HCT116 (cell line): ENCODE measurements at regions not wholly inside any gene's neighbourhood (a gene's known extent, or its start where the extent isn't known, plus 50 kb on each side); places are given as distances from the start of the nearest gene placed in this dataset.

Experiments used
- ATAC-seq: fragments of 200-7000 bp; cut with Tn5 transposase; 2 replicates; pipeline ENCODE4 v1.9.1; 2020; ENCODE audit warnings: mild to moderate bottlenecking, moderate library complexity
- BruUV-seq: library from RNA; stranded (reverse); fragments of 400-500 nt; replicated peaks from 2 replicates; lab custom pipeline; 2021; lab: Mats Ljungman, UMichigan
- CTCF ChIA-PET: fragments of 300-600 bp; sonication (Branson Sonifier 250); formaldehyde crosslinking; loops from one replicate; lab custom pipeline; 2021; ENCODE audit warnings: antibody characterized with exemption; lab: Charles Lee
- POLR2A ChIA-PET: fragments of 300-600, 350-600 bp; sonication (Branson Sonifier 250); formaldehyde crosslinking; loops from one replicate; lab custom pipeline; 2021; ENCODE audit warnings: antibody characterized with exemption; lab: Charles Lee
- RAD21 ChIA-PET, 2 experiments: fragments of 300-600 bp; sonication (Branson Sonifier 250); formaldehyde crosslinking; loops; one replicate each; lab custom pipeline; 2023; ENCODE audit warnings: low total read pairs in 2 of 2; ENCODE audit not compliant: uncharacterized antibody in 2 of 2, unreplicated experiment in 2 of 2, low non-redundant PET in 1 of 2; lab: Charles Lee
- DNase-seq: peaks from one replicate; pipeline ENCODE4 v3.0.0-alpha.2; 2010; ENCODE audit warnings: low read depth, low spot score
- H2AFZ ChIP-seq: fragments of 200-600 bp; shearing (Covaris generic), sonication (generic); 2 replicates; pipeline ENCODE4 v1.6.1; 2017; ENCODE audit warnings: low read depth, mixed run types, mixed read lengths, antibody characterized with exemption, low read length; ENCODE audit not compliant: poor library complexity, severe bottlenecking
- H3K27ac ChIP-seq: 2 replicates; pipeline ENCODE4 v1.5.1; 2012; ENCODE audit warnings: low read depth, low read length
- H3K27me3 ChIP-seq: fragments of 200-600 bp; sonication (generic); 2 replicates; pipeline ENCODE4 v1.6.1; 2016; ENCODE audit warnings: mixed run types, low read length, mixed read lengths; ENCODE audit not compliant: insufficient read depth
- H3K36me3 ChIP-seq, 2 experiments: fragments of 200-500 bp in 1 of 2; fragments of 200-600 bp in 1 of 2; sonication (Bioruptor generic) in 1 of 2; sonication (generic) in 1 of 2; 2 replicates each; pipeline versions ENCODE4 v1.5.1 to v1.6.1; 2014 to 2016; ENCODE audit warnings: low read length in 2 of 2, inconsistent platforms in 1 of 2, mixed read lengths in 1 of 2, mixed run types in 1 of 2; ENCODE audit not compliant: insufficient read depth in 2 of 2, control insufficient read depth in 1 of 2
- H3K4me1 ChIP-seq, 2 experiments: fragments of 200-600 bp in 1 of 2; sonication (generic) in 1 of 2; 2 replicates each; pipeline versions ENCODE4 v1.5.1 to v1.6.1; 2012 to 2017; ENCODE audit warnings: low read length in 2 of 2, inconsistent platforms in 1 of 2, mild to moderate bottlenecking in 1 of 2, mixed read lengths in 1 of 2, mixed run types in 1 of 2, moderate library complexity in 1 of 2; ENCODE audit not compliant: insufficient read depth in 2 of 2, control insufficient read depth in 1 of 2
- H3K4me2 ChIP-seq: fragments of 200-600 bp; sonication (generic); 2 replicates; pipeline ENCODE4 v1.6.1; 2017; ENCODE audit warnings: mixed run types, low read length, mixed read lengths
- H3K4me3 ChIP-seq, 2 experiments: fragments of 200-600 bp in 1 of 2; sonication (generic) in 1 of 2; replicated peaks in 1 of 2; 2 replicates each; pipeline ENCODE4 v1.5.1; 2011 to 2016; ENCODE audit warnings: low read length in 2 of 2, control low read depth in 1 of 2, low read depth in 1 of 2, mild to moderate bottlenecking in 1 of 2, mixed read lengths in 1 of 2, mixed run types in 1 of 2
- H3K79me2 ChIP-seq: fragments of 200-600 bp; sonication (generic); 2 replicates; pipeline ENCODE4 v1.6.1; 2017; ENCODE audit warnings: mild to moderate bottlenecking, mixed run types, low read length, moderate library complexity, mixed read lengths; ENCODE audit not compliant: insufficient read depth
- H3K9ac ChIP-seq: fragments of 200-600 bp; sonication (generic); 2 replicates; pipeline ENCODE4 v1.6.1; 2016; ENCODE audit warnings: low read length, mixed read lengths
- H3K9me2 ChIP-seq: fragments of 200-600 bp; sonication (generic), shearing (Covaris generic); 2 replicates; pipeline ENCODE4 v1.6.1; 2017; ENCODE audit warnings: mixed run types, mild to moderate bottlenecking, moderate library complexity; ENCODE audit not compliant: insufficient read depth
- H3K9me3 ChIP-seq, 2 experiments: fragments of 200-500 bp in 1 of 2; fragments of 200-600 bp in 1 of 2; sonication (Bioruptor generic) in 1 of 2; sonication (generic) in 1 of 2; 2 replicates each; pipeline ENCODE4 v1.6.1; 2014 to 2017; ENCODE audit warnings: low read length in 2 of 2, mixed read lengths in 2 of 2, inconsistent platforms in 1 of 2, low read depth in 1 of 2, mild to moderate bottlenecking in 1 of 2, mixed run types in 1 of 2, moderate library complexity in 1 of 2; ENCODE audit not compliant: control insufficient read depth in 1 of 2, insufficient read depth in 1 of 2
- H4K20me1 ChIP-seq: fragments of 200-600 bp; sonication (generic), shearing (Covaris generic); 2 replicates; pipeline ENCODE4 v1.6.1; 2017; ENCODE audit warnings: mixed run types, mild to moderate bottlenecking, moderate library complexity; ENCODE audit not compliant: insufficient read depth
- CBX3 ChIP-seq: IDR thresholded peaks from 2 replicates; pipeline ENCODE4 v1.6.1; 2012; ENCODE audit warnings: low read depth
- EGR1 ChIP-seq: IDR thresholded peaks from 2 replicates; pipeline ENCODE4 v1.6.1; 2012; ENCODE audit warnings: low read depth
- ELF1 ChIP-seq: IDR thresholded peaks from 2 replicates; pipeline ENCODE4 v1.6.1; 2012; ENCODE audit warnings: low read depth, borderline replicate concordance
- EZH2 ChIP-seq: fragments of 200-600 bp; sonication (generic); IDR thresholded peaks from 2 replicates; pipeline ENCODE4 v1.6.1; 2017; ENCODE audit warnings: antibody characterized with exemption, mixed run types
- EZH2phosphoT487 ChIP-seq: fragments of 200-600 bp; IDR thresholded peaks from 2 replicates; pipeline ENCODE4 v1.6.1; 2018; ENCODE audit warnings: antibody characterized with exemption, borderline replicate concordance
- FOSL1 ChIP-seq: IDR thresholded peaks from 2 replicates; pipeline ENCODE4 v1.6.1; 2012; ENCODE audit warnings: low read depth
- JUND ChIP-seq: IDR thresholded peaks from 2 replicates; pipeline ENCODE4 v1.6.1; 2012
- POLR2AphosphoS5 ChIP-seq: IDR thresholded peaks from 2 replicates; pipeline ENCODE4 v1.6.1; 2011; ENCODE audit warnings: mild to moderate bottlenecking, low read depth, low read length, moderate library complexity
- RAD21 ChIP-seq: IDR thresholded peaks from 2 replicates; pipeline ENCODE4 v1.6.1; 2012; ENCODE audit warnings: low read depth, mild to moderate bottlenecking
- SIN3A ChIP-seq: IDR thresholded peaks from 2 replicates; pipeline ENCODE4 v1.6.1; 2012; ENCODE audit warnings: low read depth
- SP1 ChIP-seq: IDR thresholded peaks from 2 replicates; pipeline ENCODE4 v1.6.1; 2012; ENCODE audit warnings: low read depth
- TCF7L2 ChIP-seq: IDR thresholded peaks from 2 replicates; pipeline ENCODE4 v1.7.0; 2011; ENCODE audit warnings: borderline replicate concordance, inconsistent platforms; ENCODE audit not compliant: insufficient read depth, insufficient read length; ENCODE audit errors: extremely low read depth
- YY1 ChIP-seq: IDR thresholded peaks from 2 replicates; pipeline ENCODE4 v1.6.1; 2011; ENCODE audit warnings: low read length, low read depth, moderate library complexity, mild to moderate bottlenecking; ENCODE audit not compliant: insufficient replicate concordance; ENCODE audit errors: extremely low read depth
- ZFX ChIP-seq: fragments of 450-650 bp; IDR thresholded peaks from 2 replicates; pipeline ENCODE4 v1.6.1; 2017
- ZNF274 ChIP-seq: fragments of 200-500 bp; sonication (Bioruptor generic); IDR thresholded peaks from 2 replicates; pipeline ENCODE4 v1.6.1; 2014; ENCODE audit warnings: mild to moderate bottlenecking, low read depth, low read length, inconsistent platforms
- intact Hi-C: fragments of 100-400 bp; cut with micrococcal nuclease; formaldehyde crosslinking; loops from 2 replicates; pipeline ENCODE4 v1.10.0; 2022
- TF ChIP-seq, protein P1 (sequence below): IDR thresholded peaks from 2 replicates; pipeline ENCODE4 v1.6.1; 2012; ENCODE audit warnings: low read depth
- TF ChIP-seq, protein P2 (sequence below): IDR thresholded peaks from 2 replicates; pipeline ENCODE4 v1.6.1; 2011; ENCODE audit warnings: mild to moderate bottlenecking, low read length, moderate library complexity; ENCODE audit not compliant: insufficient replicate concordance; ENCODE audit errors: extremely low read depth
- TF ChIP-seq, protein P3 (sequence below): IDR thresholded peaks from 2 replicates; pipeline ENCODE4 v1.6.1; 2012
- TF ChIP-seq, protein P4 (sequence below), 3 experiments: fragments of 200-600 bp in 1 of 3; sonication (generic) in 1 of 3; IDR thresholded peaks in 2 of 3; conservative IDR thresholded peaks in 1 of 3; 2 replicates each; pipeline ENCODE4 v1.5.1; 2012 to 2017; ENCODE audit warnings: low read depth in 2 of 3, low read length in 2 of 3, antibody characterized with exemption in 1 of 3, borderline replicate concordance in 1 of 3, control low read depth in 1 of 3, mild to moderate bottlenecking in 1 of 3, mixed read lengths in 1 of 3, mixed run types in 1 of 3, moderate library complexity in 1 of 3; ENCODE audit not compliant: insufficient read depth in 1 of 3
- TF ChIP-seq, protein P5 (sequence below): IDR thresholded peaks from 2 replicates; pipeline ENCODE4 v1.6.1; 2012

DNA sequence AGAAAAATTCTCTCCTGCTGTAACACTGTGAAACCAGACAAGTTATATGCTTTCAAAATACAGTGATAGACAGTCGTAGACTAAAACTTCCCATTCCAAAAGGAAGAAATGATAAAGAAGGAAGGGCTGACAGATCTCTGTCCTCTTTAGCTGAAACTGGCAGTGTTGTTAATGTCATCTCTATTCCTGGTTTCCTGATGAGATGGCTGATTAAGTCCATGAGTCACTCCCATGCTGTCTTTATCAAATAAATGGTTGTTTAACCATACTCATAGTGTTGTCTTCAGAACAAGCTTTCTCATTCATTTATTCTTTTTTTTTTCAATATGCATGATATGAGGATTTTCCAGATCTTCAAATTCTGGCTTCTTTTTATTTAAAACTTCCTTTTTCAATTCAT lies 952.2 kb upstream of the WWC1 start:
- Histone ChIP-seq H3K9ac (no peak overlapping the region), H3K36me3 (no peaks in the 10 kb centered on the region), H3K9me3 (peaks cover 0 to 6% of the 10 kb centered on the region in 2 experiments; a peak in 1 of 4 replicates), H3K4me3 (no peak overlapping the region), H3K4me1 (no peaks in the 10 kb centered on the region), H3K27me3 (no peaks in the 10 kb centered on the region), H3K27ac (no peak overlapping the region), H3K4me2 (no peak overlapping the region)
- ChIA-PET POLR2A (no interaction called here), CTCF (no interaction called here), RAD21 (no interaction called here)
- DNase-seq, result no peak
- BruUV-seq, result no TSS peak
- TF ChIP-seq TCF7L2 (no peak), EZH2phosphoT487 (no peak), EGR1 (no peak), ZFX (no peak), ZNF274 (no peak), FOSL1 (no peak), JUND (no peak), SIN3A (no peak), CBX3 (no peak), RAD21 (no peak), SP1 (no peak), YY1 (no peak), ELF1 (no peak), POLR2AphosphoS5 (no peak), EZH2 (no peak)
- TF ChIP-seq, protein P1, sequence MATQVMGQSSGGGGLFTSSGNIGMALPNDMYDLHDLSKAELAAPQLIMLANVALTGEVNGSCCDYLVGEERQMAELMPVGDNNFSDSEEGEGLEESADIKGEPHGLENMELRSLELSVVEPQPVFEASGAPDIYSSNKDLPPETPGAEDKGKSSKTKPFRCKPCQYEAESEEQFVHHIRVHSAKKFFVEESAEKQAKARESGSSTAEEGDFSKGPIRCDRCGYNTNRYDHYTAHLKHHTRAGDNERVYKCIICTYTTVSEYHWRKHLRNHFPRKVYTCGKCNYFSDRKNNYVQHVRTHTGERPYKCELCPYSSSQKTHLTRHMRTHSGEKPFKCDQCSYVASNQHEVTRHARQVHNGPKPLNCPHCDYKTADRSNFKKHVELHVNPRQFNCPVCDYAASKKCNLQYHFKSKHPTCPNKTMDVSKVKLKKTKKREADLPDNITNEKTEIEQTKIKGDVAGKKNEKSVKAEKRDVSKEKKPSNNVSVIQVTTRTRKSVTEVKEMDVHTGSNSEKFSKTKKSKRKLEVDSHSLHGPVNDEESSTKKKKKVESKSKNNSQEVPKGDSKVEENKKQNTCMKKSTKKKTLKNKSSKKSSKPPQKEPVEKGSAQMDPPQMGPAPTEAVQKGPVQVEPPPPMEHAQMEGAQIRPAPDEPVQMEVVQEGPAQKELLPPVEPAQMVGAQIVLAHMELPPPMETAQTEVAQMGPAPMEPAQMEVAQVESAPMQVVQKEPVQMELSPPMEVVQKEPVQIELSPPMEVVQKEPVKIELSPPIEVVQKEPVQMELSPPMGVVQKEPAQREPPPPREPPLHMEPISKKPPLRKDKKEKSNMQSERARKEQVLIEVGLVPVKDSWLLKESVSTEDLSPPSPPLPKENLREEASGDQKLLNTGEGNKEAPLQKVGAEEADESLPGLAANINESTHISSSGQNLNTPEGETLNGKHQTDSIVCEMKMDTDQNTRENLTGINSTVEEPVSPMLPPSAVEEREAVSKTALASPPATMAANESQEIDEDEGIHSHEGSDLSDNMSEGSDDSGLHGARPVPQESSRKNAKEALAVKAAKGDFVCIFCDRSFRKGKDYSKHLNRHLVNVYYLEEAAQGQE, result no peak
- TF ChIP-seq, protein P2, sequence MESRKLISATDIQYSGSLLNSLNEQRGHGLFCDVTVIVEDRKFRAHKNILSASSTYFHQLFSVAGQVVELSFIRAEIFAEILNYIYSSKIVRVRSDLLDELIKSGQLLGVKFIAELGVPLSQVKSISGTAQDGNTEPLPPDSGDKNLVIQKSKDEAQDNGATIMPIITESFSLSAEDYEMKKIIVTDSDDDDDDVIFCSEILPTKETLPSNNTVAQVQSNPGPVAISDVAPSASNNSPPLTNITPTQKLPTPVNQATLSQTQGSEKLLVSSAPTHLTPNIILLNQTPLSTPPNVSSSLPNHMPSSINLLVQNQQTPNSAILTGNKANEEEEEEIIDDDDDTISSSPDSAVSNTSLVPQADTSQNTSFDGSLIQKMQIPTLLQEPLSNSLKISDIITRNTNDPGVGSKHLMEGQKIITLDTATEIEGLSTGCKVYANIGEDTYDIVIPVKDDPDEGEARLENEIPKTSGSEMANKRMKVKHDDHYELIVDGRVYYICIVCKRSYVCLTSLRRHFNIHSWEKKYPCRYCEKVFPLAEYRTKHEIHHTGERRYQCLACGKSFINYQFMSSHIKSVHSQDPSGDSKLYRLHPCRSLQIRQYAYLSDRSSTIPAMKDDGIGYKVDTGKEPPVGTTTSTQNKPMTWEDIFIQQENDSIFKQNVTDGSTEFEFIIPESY, result no peak
- TF ChIP-seq, protein P3, sequence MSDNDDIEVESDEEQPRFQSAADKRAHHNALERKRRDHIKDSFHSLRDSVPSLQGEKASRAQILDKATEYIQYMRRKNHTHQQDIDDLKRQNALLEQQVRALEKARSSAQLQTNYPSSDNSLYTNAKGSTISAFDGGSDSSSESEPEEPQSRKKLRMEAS, result no peak
- TF ChIP-seq, protein P4, sequence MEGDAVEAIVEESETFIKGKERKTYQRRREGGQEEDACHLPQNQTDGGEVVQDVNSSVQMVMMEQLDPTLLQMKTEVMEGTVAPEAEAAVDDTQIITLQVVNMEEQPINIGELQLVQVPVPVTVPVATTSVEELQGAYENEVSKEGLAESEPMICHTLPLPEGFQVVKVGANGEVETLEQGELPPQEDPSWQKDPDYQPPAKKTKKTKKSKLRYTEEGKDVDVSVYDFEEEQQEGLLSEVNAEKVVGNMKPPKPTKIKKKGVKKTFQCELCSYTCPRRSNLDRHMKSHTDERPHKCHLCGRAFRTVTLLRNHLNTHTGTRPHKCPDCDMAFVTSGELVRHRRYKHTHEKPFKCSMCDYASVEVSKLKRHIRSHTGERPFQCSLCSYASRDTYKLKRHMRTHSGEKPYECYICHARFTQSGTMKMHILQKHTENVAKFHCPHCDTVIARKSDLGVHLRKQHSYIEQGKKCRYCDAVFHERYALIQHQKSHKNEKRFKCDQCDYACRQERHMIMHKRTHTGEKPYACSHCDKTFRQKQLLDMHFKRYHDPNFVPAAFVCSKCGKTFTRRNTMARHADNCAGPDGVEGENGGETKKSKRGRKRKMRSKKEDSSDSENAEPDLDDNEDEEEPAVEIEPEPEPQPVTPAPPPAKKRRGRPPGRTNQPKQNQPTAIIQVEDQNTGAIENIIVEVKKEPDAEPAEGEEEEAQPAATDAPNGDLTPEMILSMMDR (IDR thresholded peaks at IDR 0.05 in 2 of 3, conservative IDR thresholded peaks at IDR 0.05 in 1 of 3; ENCODE audit: borderline replicate concordance in 1 of 3, insufficient read depth in 1 of 3, low read depth in 2 of 3, low read length in 2 of 3), result no peak
- TF ChIP-seq, protein P5, sequence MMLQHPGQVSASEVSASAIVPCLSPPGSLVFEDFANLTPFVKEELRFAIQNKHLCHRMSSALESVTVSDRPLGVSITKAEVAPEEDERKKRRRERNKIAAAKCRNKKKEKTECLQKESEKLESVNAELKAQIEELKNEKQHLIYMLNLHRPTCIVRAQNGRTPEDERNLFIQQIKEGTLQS, result no peak
- TF ChIP-seq, all 23 proteins: peak for 0
- Histone ChIP-seq H4K20me1 (no peaks in the 10 kb centered on the region), H2AFZ (no peak overlapping the region), H3K9me2 (no peaks in the 10 kb centered on the region), H3K79me2 (no peaks in the 10 kb centered on the region)
- intact Hi-C loops, result no loop called here
- no peak for ATAC-seq
